SH-SY5Y (cell line): ENCODE measurements at regions not wholly inside any gene's neighbourhood (a gene's known extent, or its start where the extent isn't known, plus 50 kb on each side); places are given as distances from the start of the nearest gene placed in this dataset.

Source experiments
- GATA2 ChIP-seq: IDR thresholded peaks from 2 replicates; pipeline ENCODE4 v1.6.1; 2011; ENCODE audit warnings: mild to moderate bottlenecking, low read depth, low read length
- GATA3 ChIP-seq: IDR thresholded peaks from 2 replicates; pipeline ENCODE4 v1.6.1; 2011; ENCODE audit warnings: low read depth, mild to moderate bottlenecking, low read length, moderate library complexity

DNA sequence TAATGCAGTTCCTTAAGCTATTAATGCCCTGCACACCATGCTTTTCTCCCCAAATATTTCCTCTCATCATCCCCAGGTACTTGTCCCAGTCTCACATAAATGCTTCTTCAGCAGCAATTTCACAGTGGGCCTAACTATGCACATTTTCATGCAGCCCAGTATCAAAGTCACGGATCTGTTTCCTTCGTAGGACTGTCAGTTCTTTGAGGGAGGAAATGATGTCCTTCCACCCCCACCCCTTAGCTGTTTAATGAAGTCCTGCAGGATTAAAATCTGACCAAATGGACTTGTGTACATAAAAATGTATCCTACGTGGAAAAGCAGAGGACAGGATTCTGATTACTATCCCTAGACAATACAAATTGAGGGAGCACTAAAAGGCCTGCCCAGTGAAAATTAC is 68.6 kb upstream of the ARGLU1 start:
- TF ChIP-seq GATA2, result no peak
- no peak for TF ChIP-seq GATA3

DNA sequence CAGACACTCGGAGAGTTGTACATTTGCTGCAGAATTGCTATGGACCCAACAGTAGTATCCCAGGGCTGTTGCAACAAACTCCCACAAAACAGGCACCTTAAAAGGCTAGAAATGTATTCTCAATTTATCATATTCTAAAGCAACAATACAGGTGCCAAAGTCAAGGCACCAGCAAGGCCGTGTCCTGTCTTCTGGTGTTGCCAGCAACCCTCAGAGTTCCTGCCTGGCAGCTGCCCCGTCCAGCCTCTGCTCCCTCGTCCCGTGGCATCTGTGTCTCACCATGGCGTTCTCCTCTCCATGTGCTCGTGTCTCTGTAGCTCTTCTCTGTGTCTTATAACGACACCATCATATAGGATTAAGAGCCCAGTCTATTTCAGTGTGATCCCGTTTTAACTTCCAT is 67.7 kb upstream of the ARGLU1 start:
- TF ChIP-seq GATA2 (no peak), GATA3 (no peak)

DNA sequence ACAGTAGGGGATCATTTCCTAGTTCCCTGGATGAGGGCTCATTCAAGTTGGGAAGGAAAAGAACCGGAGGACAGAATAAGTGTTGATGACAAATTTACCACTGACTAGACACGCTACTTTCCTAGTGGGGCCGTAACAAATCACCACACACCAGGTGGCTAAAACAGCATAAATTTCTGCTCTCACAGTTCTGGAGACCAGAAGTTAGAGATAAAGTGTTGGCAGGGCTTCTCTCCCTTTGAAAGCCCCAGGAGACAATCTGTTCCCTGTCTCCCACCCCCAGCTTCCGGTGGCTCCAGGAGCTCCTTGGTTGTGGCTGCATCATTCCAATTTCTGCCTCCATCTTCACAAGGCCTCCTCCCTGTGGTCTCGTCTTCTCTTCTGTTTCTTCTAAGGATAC is 65.4 kb upstream of the ARGLU1 start:
- TF ChIP-seq GATA2 (no peak), GATA3 (no peak)

DNA sequence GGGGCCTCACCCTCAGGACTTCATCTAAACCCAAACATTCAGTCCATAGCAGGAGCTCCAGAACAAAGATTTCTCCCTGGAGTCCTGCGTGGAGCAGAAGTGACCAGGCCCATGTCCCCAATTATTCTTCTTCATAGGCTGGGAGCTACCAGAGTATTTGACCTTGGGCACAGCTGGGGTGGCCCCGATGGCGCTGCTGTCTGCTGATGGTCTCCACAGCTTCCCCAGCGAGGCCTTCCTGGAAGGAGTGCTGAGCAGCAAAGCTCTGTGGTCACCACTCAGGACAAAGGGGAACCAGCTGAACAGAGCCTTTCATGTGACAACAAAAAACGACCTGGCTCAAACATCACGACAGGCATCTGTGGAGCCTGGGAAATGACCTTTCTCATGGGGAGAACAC is 62.7 kb upstream of the ARGLU1 start:
- TF ChIP-seq GATA3, result no peak
- TF ChIP-seq GATA2, result no peak

DNA sequence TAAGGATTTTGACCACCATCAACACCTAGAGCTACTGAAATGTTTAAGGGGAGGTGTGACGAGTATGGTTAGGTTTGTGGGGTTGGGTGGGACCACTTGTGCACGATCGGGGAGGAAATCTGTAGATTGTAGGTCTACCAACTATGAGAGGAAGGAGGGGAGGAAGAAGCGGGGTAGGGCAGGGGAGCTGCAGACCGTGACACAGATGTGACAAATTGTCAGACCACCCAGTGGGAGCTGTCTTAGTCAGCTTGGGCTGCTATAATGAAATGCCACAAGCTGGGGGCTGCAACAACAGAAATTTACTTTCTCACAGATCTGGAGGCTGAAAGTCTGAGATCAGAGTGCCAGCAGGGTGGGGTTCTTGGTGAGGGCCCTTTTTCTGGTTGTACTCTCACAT is 62.2 kb upstream of the ARGLU1 start:
- TF ChIP-seq GATA2 (no peak), GATA3 (no peak)

DNA sequence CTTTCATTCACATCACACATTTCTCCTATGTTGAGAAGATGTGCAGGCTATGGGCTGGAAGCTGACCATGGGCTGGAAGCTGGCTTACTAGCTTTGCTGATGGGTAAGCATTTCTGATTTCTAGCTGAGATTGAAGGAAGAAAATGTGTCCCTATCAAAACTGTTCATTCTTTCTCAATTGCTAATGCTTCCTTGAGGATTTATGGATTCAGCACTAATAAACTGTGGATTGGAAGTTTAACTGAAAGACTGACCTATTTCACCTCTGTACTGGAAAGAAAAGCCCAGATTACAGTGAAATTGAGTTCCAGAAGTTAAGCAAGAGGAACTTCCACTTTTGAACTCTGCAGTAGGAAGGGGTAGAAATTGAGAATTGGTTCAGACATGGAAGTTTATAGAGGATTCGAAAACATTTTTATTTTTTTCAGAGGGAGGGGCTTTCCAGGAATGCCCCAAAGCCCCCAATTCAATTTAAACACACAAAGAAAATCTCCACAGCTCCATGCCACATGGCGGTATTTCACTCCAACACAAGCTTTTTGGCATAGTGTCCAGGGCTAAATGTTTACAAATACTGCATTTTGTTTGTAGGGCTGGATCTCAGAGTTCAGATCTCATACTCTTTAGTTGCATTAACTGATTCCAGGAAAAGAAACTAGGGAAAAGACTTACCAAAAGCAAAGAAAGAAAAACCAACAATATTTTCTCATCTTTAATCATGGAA is 61.2 kb upstream of the ARGLU1 start:
- TF ChIP-seq GATA2 (no peak), GATA3 (no peak)

DNA sequence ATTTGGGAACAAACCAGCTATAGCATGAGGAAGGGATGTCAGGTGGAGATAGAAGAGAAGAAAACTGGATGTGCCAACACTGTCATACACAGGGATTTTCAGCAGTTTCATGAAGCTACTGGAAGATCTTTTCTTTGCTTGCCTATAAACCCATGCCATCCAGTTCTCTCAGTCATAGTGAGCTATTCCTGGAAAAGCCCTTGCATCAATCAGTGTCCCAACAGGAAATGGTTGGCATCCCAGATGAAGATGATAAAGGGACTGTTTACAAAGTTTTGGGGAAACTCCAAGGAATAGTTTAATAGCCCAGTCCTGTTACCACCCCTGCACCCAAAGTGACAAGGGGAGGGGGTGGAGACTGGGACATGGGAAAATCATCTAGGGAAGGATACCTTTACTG is 58.5 kb upstream of the ARGLU1 start:
- TF ChIP-seq GATA2 (no peak), GATA3 (no peak)

DNA sequence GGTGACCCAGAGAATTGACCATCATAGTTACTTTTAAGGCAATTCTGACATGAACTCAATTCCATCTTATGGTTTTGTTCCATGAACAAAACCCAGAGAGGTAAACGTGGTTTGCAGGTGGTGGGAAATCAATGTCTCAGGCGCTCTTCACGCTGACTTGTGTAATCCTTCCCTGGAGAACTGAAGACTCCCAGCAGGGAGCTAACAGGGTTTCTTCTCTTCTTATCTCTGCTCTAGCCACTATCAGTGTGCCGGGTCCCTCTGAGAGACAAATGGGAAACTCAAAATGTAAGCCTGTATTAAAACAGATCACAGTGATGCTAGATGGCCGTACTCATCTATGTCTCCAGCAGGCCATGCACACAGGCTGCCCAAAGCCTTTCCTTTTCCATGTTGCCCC is 57.6 kb upstream of the ARGLU1 start:
- TF ChIP-seq GATA2, result no peak
- TF ChIP-seq GATA3, result no peak

DNA sequence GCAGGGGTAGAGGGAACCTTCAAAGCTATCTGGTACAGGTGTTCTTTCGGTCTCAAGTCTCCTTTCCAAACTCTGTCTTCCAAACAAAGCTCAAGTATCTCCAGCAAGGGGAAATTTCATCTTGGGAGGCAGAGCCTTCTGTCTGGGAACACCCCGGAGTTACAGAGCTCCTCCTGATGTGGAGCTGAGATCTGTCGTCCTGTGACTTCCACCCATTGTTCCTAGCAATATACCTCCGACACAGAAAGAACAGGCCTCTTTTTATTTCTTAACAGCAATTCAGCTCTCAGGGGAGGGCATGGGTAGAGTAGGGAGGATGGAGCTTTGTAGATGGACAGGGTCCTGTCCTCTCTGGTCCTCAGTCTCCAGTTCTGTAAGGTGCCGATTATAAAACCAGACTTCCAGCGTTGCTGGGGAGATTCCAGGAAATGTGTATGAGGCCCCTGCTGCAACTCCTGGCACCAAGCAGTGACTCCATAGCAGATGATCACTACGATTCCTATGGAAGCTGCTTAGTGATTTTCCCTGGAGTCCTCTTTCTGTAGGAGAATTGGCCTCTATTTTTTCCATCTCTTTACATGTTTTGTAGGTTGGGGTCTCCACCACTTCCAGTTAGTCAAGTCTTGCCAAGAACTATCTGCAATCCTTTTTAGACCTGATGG is 56.0 kb upstream of the ARGLU1 start:
- no peak for TF ChIP-seq GATA2
- no peak for TF ChIP-seq GATA3

DNA sequence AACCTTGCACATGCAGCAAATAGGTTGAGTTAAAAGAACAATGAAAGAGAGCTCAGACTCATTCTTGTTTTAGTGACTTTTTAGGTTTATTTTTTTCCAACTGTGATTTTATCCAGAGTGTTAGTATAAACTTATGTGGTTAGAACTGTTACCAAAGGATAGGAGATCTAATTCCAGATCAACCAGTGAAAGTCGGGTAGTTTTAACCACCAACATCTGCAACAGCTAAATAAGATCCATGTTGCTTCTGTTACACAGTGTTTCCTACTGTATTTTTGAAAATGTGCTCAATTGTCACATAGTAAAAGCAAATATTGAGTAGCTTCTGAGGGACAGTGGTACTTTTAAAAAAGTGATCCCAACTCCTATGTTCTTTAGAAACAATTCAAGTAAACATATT is 53.9 kb upstream of the ARGLU1 start:
- TF ChIP-seq GATA3, result no peak
- no peak for TF ChIP-seq GATA2

DNA sequence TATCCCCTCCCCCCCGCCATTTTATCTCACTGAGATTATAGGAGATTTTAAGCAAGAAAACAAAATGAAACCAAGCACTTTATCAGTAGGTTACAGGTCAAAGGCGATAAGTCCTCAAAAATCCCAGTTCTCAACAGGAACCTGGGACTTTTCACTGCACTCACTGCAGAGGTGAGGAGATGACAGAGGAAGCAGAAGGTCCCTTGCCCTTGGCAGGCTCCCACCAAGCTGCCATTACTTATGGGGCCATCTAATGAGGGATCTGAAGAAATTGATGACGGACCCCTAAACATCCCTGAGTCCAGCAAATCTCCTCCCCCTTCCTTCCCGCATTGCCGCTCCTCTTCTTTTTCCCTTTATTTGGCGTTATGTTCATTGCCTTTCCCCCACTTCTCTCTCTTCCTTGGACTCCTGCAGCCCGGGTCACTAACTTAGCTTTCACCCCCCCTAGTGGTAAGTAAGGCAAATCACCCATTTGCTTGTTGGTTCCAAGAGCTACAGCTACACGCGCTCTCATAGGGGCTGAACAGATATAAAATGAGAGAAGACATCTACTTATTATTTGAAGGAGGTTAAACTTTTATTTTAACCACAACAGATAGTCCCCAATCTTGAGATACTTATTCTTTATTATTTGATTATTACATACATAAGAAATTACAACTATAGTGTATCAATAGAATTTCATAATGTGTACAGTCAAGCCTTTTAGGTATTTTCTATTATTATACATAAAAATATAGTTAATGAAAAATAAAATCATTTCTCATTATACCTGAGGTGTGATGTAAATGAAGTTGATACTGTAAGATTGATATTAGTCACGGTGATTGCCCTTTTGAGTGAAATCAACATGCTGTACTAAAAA is 52.0 kb upstream of the ARGLU1 start:
- TF ChIP-seq GATA2, result no peak
- TF ChIP-seq GATA3, result no peak
